Loucy (cell line): ENCODE measurements at regions not wholly inside any gene's neighbourhood (a gene's known extent, or its start where the extent isn't known, plus 50 kb on each side); places are given as distances from the start of the nearest gene placed in this dataset.
"Not testable (repeated sequence)": the region's sequence is repeated elsewhere in the genome, so short reads cannot be mapped to it uniquely, and the experiment has no call there.

ENCODE experiments used
- H2AFZ ChIP-seq: fragments of 200-600 bp; sonication (generic); 2 replicates; pipeline ENCODE4 v1.6.0; 2016; ENCODE audit warnings: antibody characterized with exemption, mild to moderate bottlenecking, low read length, moderate library complexity
- H3F3A ChIP-seq: fragments of 200-600 bp; 2 replicates; pipeline ENCODE4 v1.6.0; 2016; ENCODE audit warnings: antibody characterized with exemption, low read depth, mild to moderate bottlenecking
- H3K27me3 ChIP-seq: fragments of 200-600 bp; sonication (generic); 2 replicates; pipeline ENCODE4 v1.6.1; 2014; ENCODE audit warnings: low read length, mild to moderate bottlenecking; ENCODE audit not compliant: insufficient read depth, poor library complexity, severe bottlenecking
- H3K36me3 ChIP-seq: fragments of 200-600 bp; sonication (generic); 2 replicates; pipeline ENCODE4 v1.6.1; 2016; ENCODE audit warnings: low read length; ENCODE audit not compliant: insufficient read depth
- H3K4me1 ChIP-seq: fragments of 200-600 bp; sonication (generic); 2 replicates; pipeline ENCODE4 v1.5.1; 2014; ENCODE audit warnings: low read length, mild to moderate bottlenecking; ENCODE audit not compliant: insufficient read depth, poor library complexity, severe bottlenecking
- H3K4me2 ChIP-seq: fragments of 200-600 bp; sonication (generic); 2 replicates; pipeline ENCODE4 v1.6.0; 2014; ENCODE audit warnings: antibody characterized with exemption, low read length, low read depth, mild to moderate bottlenecking; ENCODE audit not compliant: poor library complexity, severe bottlenecking
- H3K4me3 ChIP-seq: fragments of 200-600 bp; sonication (generic); 2 replicates; pipeline ENCODE4 v1.5.1; 2014; ENCODE audit warnings: low read length, mild to moderate bottlenecking, mixed read lengths; ENCODE audit not compliant: poor library complexity, severe bottlenecking
- H3K79me2 ChIP-seq: fragments of 200-600 bp; sonication (generic); 2 replicates; pipeline ENCODE4 v1.6.1; 2014; ENCODE audit warnings: low read length; ENCODE audit not compliant: insufficient read depth
- H3K9ac ChIP-seq: fragments of 200-600 bp; sonication (generic); 2 replicates; pipeline ENCODE4 v1.6.0; 2014; ENCODE audit warnings: mild to moderate bottlenecking, low read depth, low read length, moderate library complexity; ENCODE audit not compliant: poor library complexity, severe bottlenecking
- H3K9me2 ChIP-seq: fragments of 200-600 bp; sonication (generic); replicated peaks from 2 replicates; pipeline ENCODE4 v1.6.1; 2016; ENCODE audit warnings: low read depth, low read length, mixed read lengths
- H3K9me3 ChIP-seq: fragments of 200-600 bp; sonication (generic); 2 replicates; pipeline ENCODE4 v1.6.1; 2014; ENCODE audit warnings: mild to moderate bottlenecking, antibody characterized with exemption, low read length, low read depth; ENCODE audit not compliant: insufficient read depth
- H4K20me1 ChIP-seq: fragments of 200-600 bp; sonication (generic); 2 replicates; pipeline ENCODE4 v1.6.0; 2014; ENCODE audit warnings: antibody characterized with exemption, low read length, mild to moderate bottlenecking; ENCODE audit not compliant: insufficient read depth, poor library complexity, severe bottlenecking
- EZH2phosphoT487 ChIP-seq: fragments of 200-600 bp; IDR thresholded peaks from 2 replicates; pipeline ENCODE4 v1.6.1; 2018; ENCODE audit warnings: antibody characterized with exemption, mild to moderate bottlenecking, moderate library complexity, borderline replicate concordance
- TF ChIP-seq, protein P1 (sequence below): fragments of 200-600 bp; sonication (generic); conservative IDR thresholded peaks from 2 replicates; pipeline ENCODE4 v1.5.1; 2014; ENCODE audit warnings: mild to moderate bottlenecking, antibody characterized with exemption, low read length

DNA sequence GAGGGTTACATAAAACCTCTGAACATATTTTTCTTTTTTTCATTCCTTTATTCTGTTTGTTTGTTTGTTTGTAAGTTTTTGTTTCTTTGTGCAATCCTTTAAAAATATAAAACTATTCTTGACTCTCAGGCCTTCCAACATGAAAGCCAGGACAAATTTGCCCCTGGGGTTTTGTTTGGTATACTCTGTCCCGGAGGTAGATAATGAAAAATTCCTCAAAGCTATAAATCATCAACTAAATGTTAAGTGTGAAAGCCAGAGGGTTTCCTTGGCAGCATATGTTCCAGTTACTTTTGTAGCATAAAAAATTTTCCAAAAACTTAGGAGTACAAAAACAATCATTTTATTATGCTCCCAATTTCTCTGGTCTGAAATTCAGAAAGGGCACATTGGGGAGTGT, 1084.3 kb upstream of the GJE1 start:
- no peaks in the 10 kb centered on the region for H3F3A ChIP-seq
- H3K79me2 ChIP-seq = no peaks in the 10 kb centered on the region
- no peaks in the 10 kb centered on the region for H3K9me3 ChIP-seq
- no peaks in the 10 kb centered on the region for H3K4me1 ChIP-seq
- TF ChIP-seq EZH2phosphoT487 = no peak
- no peak overlapping the region for H3K9ac ChIP-seq
- H3K9me2 ChIP-seq = no peaks in the 10 kb centered on the region
- H3K4me2 ChIP-seq = no peak overlapping the region
- no peaks in the 10 kb centered on the region for H3K36me3 ChIP-seq
- no peaks in the 10 kb centered on the region for H4K20me1 ChIP-seq
- H3K4me3 ChIP-seq = no peak overlapping the region
- H3K27me3 ChIP-seq = no peaks in the 10 kb centered on the region
- H2AFZ ChIP-seq = no peak overlapping the region

DNA sequence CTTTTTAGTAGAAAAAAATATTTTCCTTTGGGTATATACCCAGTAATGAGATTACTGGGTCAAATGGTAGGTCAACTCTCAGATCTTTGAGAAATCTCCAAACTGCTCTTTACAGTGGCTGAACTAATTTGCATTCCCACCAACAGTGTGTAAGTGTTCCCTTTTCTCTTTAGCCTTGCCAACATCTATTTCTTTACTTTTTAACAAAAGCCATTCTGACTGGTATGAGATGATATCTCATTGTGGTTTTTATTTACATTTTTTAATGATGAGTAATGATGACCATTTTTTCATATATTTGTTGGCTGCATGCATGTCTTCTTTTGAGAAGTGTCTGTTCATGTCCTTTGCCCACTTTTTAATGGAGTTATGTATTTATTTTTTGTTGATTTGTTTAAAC, 1086.2 kb upstream of the GJE1 start:
- not testable (repeated sequence) for H3K4me1 ChIP-seq, H3K9me3 ChIP-seq, H2AFZ ChIP-seq

DNA sequence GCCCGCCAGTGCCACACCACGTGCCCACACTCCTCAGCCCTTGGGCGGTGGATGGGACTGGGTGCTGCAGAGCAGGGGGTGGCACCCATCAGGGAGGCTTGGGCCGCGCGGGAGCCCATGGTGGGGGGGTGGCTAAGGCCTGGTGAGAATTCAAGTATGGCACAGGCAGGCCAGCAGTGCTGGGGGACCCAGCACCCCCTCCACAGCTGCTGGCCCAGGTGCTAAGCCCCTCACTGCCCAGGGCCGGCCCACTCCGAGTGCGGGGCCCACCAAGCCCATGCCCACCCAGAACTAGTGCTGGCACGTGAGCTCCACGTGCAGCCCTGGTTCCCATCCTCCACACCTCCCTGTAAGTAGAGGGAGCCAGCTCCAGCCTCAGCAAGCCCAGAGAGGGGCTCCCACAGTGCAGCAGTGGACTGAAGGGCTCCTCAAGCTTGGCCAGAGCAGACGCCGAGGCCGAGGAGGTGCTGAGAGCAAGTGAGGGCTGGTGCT, 1091.1 kb upstream of the GJE1 start:
- H3F3A ChIP-seq = no peaks in the 10 kb centered on the region
- H3K4me1 ChIP-seq = no peaks in the 10 kb centered on the region
- no peak overlapping the region for H2AFZ ChIP-seq
- no peak for TF ChIP-seq EZH2phosphoT487
- TF ChIP-seq, protein P1, sequence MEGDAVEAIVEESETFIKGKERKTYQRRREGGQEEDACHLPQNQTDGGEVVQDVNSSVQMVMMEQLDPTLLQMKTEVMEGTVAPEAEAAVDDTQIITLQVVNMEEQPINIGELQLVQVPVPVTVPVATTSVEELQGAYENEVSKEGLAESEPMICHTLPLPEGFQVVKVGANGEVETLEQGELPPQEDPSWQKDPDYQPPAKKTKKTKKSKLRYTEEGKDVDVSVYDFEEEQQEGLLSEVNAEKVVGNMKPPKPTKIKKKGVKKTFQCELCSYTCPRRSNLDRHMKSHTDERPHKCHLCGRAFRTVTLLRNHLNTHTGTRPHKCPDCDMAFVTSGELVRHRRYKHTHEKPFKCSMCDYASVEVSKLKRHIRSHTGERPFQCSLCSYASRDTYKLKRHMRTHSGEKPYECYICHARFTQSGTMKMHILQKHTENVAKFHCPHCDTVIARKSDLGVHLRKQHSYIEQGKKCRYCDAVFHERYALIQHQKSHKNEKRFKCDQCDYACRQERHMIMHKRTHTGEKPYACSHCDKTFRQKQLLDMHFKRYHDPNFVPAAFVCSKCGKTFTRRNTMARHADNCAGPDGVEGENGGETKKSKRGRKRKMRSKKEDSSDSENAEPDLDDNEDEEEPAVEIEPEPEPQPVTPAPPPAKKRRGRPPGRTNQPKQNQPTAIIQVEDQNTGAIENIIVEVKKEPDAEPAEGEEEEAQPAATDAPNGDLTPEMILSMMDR = no peak
- no peaks in the 10 kb centered on the region for H3K79me2 ChIP-seq
- H4K20me1 ChIP-seq = no peaks in the 10 kb centered on the region
- no peaks in the 10 kb centered on the region for H3K36me3 ChIP-seq
- H3K4me3 ChIP-seq = no peak overlapping the region
- 0 out of 2 replicates have a peak, but pooled peaks cover 2% of the 10 kb centered on the region for H3K9me3 ChIP-seq
- H3K27me3 ChIP-seq = no peaks in the 10 kb centered on the region
- H3K4me2 ChIP-seq = no peak overlapping the region
- no peaks in the 10 kb centered on the region for H3K9me2 ChIP-seq
- no peak overlapping the region for H3K9ac ChIP-seq

More for the DNA sequence above, 1086.2 kb upstream of the GJE1 start:
- H3F3A ChIP-seq, H4K20me1 ChIP-seq, H3K4me2 ChIP-seq, H3K9ac ChIP-seq, H3K4me3 ChIP-seq, H3K36me3 ChIP-seq, H3K9me2 ChIP-seq, H3K79me2 ChIP-seq, H3K27me3 ChIP-seq: not testable (repeated sequence)

DNA sequence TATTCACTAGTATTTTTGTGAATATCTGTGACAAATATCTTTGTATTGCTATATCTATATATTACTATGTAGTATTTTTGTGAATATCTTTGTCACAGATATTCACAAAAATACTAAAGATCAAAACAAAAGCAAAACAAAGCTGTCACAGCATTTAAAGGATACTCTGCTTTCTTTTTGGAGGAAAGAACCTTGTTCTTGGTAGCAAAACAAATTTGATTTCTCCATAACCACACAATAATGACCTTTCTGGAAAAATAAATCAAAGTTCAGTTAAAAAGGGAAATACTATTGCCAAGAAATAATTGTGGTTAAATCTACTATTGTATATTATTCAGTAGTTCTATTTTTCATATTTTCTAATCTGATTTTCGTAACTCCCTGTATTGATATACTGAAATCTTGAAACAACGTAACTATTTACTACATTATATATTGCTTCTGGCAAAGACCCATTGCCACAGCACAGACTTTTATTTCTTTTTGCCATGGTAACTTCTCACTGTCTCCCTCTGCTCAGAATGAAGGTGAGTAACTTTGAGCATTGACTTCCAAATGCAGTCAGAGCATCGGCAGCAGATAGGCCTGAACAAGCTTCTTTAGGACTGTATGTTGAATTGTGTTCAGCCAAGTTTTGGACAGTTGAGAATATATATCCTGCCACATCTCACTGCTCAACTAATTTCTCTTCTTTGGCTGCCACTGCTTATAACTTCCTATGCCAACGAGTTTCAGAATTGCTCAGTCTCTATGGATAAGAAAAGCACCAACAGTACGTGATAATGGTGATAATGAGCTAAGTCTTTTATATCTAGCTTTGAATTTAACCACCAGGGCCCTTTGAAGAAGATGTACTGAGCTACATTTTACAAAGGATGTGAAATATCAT, 1097.2 kb upstream of the GJE1 start:
- H3F3A ChIP-seq = no peaks in the 10 kb centered on the region
- no peak overlapping the region for H3K4me2 ChIP-seq
- no peak overlapping the region for H2AFZ ChIP-seq
- TF ChIP-seq, protein P1 = no peak
- no peak for TF ChIP-seq EZH2phosphoT487
- H3K4me1 ChIP-seq = no peaks in the 10 kb centered on the region
- H3K4me3 ChIP-seq = no peak overlapping the region
- no peaks in the 10 kb centered on the region for H3K36me3 ChIP-seq
- no peaks in the 10 kb centered on the region for H4K20me1 ChIP-seq
- no peak overlapping the region for H3K9ac ChIP-seq
- no peaks in the 10 kb centered on the region for H3K9me3 ChIP-seq
- no peaks in the 10 kb centered on the region for H3K9me2 ChIP-seq
- H3K27me3 ChIP-seq = no peaks in the 10 kb centered on the region
- no peaks in the 10 kb centered on the region for H3K79me2 ChIP-seq
